K562 (cell line): ENCODE measurements at regions not wholly inside any gene's neighbourhood (a gene's known extent, or its start where the extent isn't known, plus 50 kb on each side); places are given as distances from the start of the nearest gene placed in this dataset.

ENCODE experiments used
- ATF7 ChIP-seq: fragments of 450-650 bp; IDR thresholded peaks from 2 replicates; pipeline ENCODE4 v1.7.1; 2014; ENCODE audit warnings: mild to moderate bottlenecking, moderate library complexity
- BDP1 ChIP-seq: IDR thresholded peaks from 3 replicates; pipeline ENCODE4 v1.6.1; 2011; ENCODE audit not compliant: insufficient read length, insufficient read depth
- EP400 ChIP-seq: fragments of 450-650 bp; IDR thresholded peaks from 2 replicates; pipeline ENCODE4 v1.6.1; 2017; ENCODE audit warnings: antibody characterized with exemption, mild to moderate bottlenecking, moderate library complexity
- GATAD2A ChIP-seq: fragments of 450-650 bp; IDR thresholded peaks from 2 replicates; pipeline ENCODE4 v1.6.1; 2017
- GTF2A2 ChIP-seq: IDR thresholded peaks from 2 replicates; pipeline ENCODE4 v1.6.1; 2016; ENCODE audit warnings: mild to moderate bottlenecking, missing genetic modification characterization, missing compliant biosample characterization
- HCFC1 ChIP-seq: IDR thresholded peaks from 2 replicates; pipeline ENCODE4 v1.6.1; 2012; ENCODE audit warnings: low read depth, low read length, improper control_type of control experiment
- HIVEP1 ChIP-seq: fragments of 250-450 bp; sonication (Bioruptor Pico); IDR thresholded peaks from 2 replicates; pipeline ENCODE4 v1.4.0; 2020; ENCODE audit warnings: mild to moderate bottlenecking
- HNRNPH1 ChIP-seq: fragments of 200-400 bp; formaldehyde crosslinking; optimal IDR thresholded peaks from 2 replicates; pipeline ENCODE3; 2017; ENCODE audit warnings: low read depth, mild to moderate bottlenecking, low read length, moderate library complexity
- MTF1 ChIP-seq: fragments of 250-450 bp; sonication (Bioruptor Pico); IDR thresholded peaks from 2 replicates; pipeline ENCODE4 v1.9.0; 2021; ENCODE audit warnings: moderate library complexity, mild to moderate bottlenecking, inconsistent platforms, borderline replicate concordance
- NFIX ChIP-seq: fragments of 250-450 bp; sonication (Bioruptor Pico); IDR thresholded peaks from 2 replicates; pipeline ENCODE4 v1.4.0; 2020; ENCODE audit warnings: low read depth, mild to moderate bottlenecking, moderate library complexity
- POLR2B ChIP-seq: fragments of 450-650 bp; IDR thresholded peaks from 2 replicates; pipeline ENCODE4 v1.6.1; 2018; ENCODE audit warnings: low read depth; ENCODE audit not compliant: partially characterized antibody
- PYGO2 ChIP-seq: fragments of 450-650 bp; IDR thresholded peaks from 2 replicates; pipeline ENCODE4 v1.6.1; 2016; ENCODE audit warnings: mild to moderate bottlenecking, missing genetic modification characterization, moderate library complexity, missing compliant biosample characterization
- RBM22 ChIP-seq: fragments of 200-400 bp; formaldehyde crosslinking; IDR thresholded peaks from 2 replicates; pipeline ENCODE4 v1.6.1; 2018; ENCODE audit warnings: low read length, low read depth; ENCODE audit not compliant: poor library complexity, severe bottlenecking
- SMAD1 ChIP-seq: fragments of 150-350 bp; IDR thresholded peaks from 2 replicates; pipeline ENCODE4 v1.6.1; 2014; ENCODE audit warnings: low read length, low read depth; ENCODE audit not compliant: partially characterized antibody
- SMC3 ChIP-seq: conservative IDR thresholded peaks from 2 replicates; pipeline ENCODE4 v1.6.1; 2011; ENCODE audit warnings: low read depth, low read length, improper control_type of control experiment; ENCODE audit not compliant: insufficient read depth
- TOE1 ChIP-seq, 2 experiments: fragments of 450-650 bp in 1 of 2; sonication (generic) in 1 of 2; formaldehyde crosslinking in 1 of 2; IDR thresholded peaks; 2 replicates each; pipeline versions ENCODE4 v1.7.1 to v1.8.0; 2016 to 2022; ENCODE audit warnings: borderline replicate concordance in 2 of 2, mild to moderate bottlenecking in 2 of 2, antibody characterized with exemption in 1 of 2, inconsistent platforms in 1 of 2, low read depth in 1 of 2, missing genetic modification reagents in 1 of 2, moderate library complexity in 1 of 2
- TRIM24 ChIP-seq, 2 experiments: fragments of 450-650 bp; IDR thresholded peaks; 2 replicates each; pipeline ENCODE4 v1.6.1; 2016
- ZNF165 ChIP-seq: fragments of 250-450 bp; sonication (Bioruptor Pico); IDR thresholded peaks from 2 replicates; pipeline ENCODE4 v1.4.0; 2020; ENCODE audit warnings: borderline replicate concordance
- ZNF274 ChIP-seq: IDR thresholded peaks from 2 replicates; pipeline ENCODE4 v1.6.1; 2011; ENCODE audit warnings: low read depth, mild to moderate bottlenecking, low read length, moderate library complexity, borderline replicate concordance
- ZNF551 ChIP-seq: fragments of 250-450 bp; sonication (Bioruptor Pico); IDR thresholded peaks from 2 replicates; pipeline ENCODE4 v1.5.0; 2021; ENCODE audit warnings: mild to moderate bottlenecking, moderate library complexity
- ZZZ3 ChIP-seq: fragments of 450-650 bp; IDR thresholded peaks from 2 replicates; pipeline ENCODE4 v1.6.1; 2016; ENCODE audit warnings: antibody characterized with exemption, mild to moderate bottlenecking, moderate library complexity
- TF ChIP-seq, protein P1 (sequence below): fragments of 250-450 bp; sonication (Bioruptor Pico); IDR thresholded peaks from 2 replicates; pipeline ENCODE4 v1.8.0; 2021; ENCODE audit warnings: mild to moderate bottlenecking, moderate library complexity
- TF ChIP-seq, protein P2 (sequence below): fragments of 250-450 bp; sonication (Bioruptor Pico); IDR thresholded peaks from 2 replicates; pipeline ENCODE4 v1.8.0; 2022; ENCODE audit warnings: inconsistent platforms, mild to moderate bottlenecking, moderate library complexity, borderline replicate concordance
- TF ChIP-seq, protein P3 (sequence below): fragments of 250-450 bp; sonication (Bioruptor Pico); IDR thresholded peaks from 2 replicates; pipeline ENCODE4 v1.4.0; 2020; ENCODE audit warnings: mild to moderate bottlenecking

DNA sequence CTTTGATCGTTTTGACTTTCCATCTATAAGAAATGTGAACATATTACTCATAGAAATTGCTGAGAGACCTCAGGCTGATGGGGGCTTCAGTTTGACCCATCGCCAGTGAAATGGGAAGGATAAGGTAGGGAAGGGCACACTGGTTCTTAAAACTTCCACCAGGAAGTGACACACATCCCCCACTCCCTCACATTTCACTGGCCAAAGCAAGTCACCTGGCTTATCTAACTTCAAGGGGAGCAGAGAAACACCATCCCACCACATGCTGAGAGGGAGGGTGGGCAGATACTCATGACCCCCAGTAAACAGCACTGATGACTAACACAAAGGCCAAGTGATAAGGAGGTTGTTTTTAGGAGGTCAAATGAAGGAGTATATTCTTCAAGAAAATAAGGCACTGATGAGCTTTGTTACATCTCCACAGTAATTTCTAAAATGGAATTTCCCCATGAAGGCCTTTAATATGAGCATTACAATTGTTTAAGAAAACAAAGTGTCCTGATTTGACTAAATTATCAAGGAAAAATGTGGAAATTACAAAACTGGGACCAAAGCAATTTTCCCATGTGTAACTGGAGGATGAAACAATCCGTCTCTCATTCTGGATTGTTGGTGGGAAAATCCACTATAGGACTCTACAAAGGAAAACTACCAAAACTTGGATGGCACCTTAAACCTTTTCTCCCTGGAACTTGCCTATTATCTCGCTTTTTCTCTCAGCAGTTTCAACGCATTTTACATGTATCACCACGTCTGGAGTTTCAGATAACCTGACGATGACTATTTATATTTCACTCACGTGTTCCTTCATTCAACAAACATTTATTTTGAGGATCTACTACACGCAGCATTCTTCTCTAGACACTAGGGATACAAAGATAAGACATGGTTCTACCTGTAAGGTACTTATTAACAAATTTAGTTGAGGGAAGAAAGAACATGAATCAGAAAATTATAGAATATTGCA is 91.8 kb upstream of the EEA1 start (continued):
- TF ChIP-seq, protein P1, sequence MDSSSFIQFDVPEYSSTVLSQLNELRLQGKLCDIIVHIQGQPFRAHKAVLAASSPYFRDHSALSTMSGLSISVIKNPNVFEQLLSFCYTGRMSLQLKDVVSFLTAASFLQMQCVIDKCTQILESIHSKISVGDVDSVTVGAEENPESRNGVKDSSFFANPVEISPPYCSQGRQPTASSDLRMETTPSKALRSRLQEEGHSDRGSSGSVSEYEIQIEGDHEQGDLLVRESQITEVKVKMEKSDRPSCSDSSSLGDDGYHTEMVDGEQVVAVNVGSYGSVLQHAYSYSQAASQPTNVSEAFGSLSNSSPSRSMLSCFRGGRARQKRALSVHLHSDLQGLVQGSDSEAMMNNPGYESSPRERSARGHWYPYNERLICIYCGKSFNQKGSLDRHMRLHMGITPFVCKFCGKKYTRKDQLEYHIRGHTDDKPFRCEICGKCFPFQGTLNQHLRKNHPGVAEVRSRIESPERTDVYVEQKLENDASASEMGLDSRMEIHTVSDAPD (CRISPR knock-in tag) = no peak
- TF ChIP-seq HCFC1 = no peak
- TF ChIP-seq ZNF274 = no peak
- TF ChIP-seq RBM22 = no peak
- TF ChIP-seq MTF1 (CRISPR knock-in tag) = no peak
- TF ChIP-seq HNRNPH1 = no peak
- TF ChIP-seq SMC3 = no peak
- TF ChIP-seq, protein P2, sequence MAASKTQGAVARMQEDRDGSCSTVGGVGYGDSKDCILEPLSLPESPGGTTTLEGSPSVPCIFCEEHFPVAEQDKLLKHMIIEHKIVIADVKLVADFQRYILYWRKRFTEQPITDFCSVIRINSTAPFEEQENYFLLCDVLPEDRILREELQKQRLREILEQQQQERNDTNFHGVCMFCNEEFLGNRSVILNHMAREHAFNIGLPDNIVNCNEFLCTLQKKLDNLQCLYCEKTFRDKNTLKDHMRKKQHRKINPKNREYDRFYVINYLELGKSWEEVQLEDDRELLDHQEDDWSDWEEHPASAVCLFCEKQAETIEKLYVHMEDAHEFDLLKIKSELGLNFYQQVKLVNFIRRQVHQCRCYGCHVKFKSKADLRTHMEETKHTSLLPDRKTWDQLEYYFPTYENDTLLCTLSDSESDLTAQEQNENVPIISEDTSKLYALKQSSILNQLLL (CRISPR knock-in tag) = no peak
- TF ChIP-seq NFIX (CRISPR knock-in tag) = no peak
- no peak for TF ChIP-seq SMAD1
- no peak for TF ChIP-seq POLR2B
- no peak for TF ChIP-seq ZZZ3
- TF ChIP-seq TOE1 (IDR thresholded peaks at IDR 0.05; ENCODE audit: borderline replicate concordance) = no peak; the same call in 1 of the 2 replicates
- TF ChIP-seq TOE1 (CRISPR knock-in tag; IDR thresholded peaks at IDR 0.05; ENCODE audit: borderline replicate concordance, low read depth) = no peak
- TF ChIP-seq EP400 = peak; percentile 43
- no peak for TF ChIP-seq ZNF165 (CRISPR knock-in tag)
- TF ChIP-seq, protein P3, sequence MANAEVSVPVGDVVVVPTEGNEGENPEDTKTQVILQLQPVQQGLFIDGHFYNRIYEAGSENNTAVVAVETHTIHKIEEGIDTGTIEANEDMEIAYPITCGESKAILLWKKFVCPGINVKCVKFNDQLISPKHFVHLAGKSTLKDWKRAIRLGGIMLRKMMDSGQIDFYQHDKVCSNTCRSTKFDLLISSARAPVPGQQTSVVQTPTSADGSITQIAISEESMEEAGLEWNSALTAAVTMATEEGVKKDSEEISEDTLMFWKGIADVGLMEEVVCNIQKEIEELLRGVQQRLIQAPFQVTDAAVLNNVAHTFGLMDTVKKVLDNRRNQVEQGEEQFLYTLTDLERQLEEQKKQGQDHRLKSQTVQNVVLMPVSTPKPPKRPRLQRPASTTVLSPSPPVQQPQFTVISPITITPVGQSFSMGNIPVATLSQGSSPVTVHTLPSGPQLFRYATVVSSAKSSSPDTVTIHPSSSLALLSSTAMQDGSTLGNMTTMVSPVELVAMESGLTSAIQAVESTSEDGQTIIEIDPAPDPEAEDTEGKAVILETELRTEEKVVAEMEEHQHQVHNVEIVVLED = no peak
- no peak for TF ChIP-seq GATAD2A
- no peak for TF ChIP-seq BDP1
- no peak for TF ChIP-seq PYGO2
- TF ChIP-seq GTF2A2 = no peak
- TF ChIP-seq ZNF551 = no peak
- TF ChIP-seq TRIM24 (IDR thresholded peaks at IDR 0.05) = peak; percentile 66 to 67
- TF ChIP-seq ATF7 = peak; percentile 11; the same call in 1 of the 2 replicates
- no peak for TF ChIP-seq HIVEP1 (CRISPR knock-in tag)
